ENCODE measurements at regions not wholly inside any gene's neighbourhood (a gene's known extent, or its start where the extent isn't known, plus 50 kb on each side); places are given as distances from the start of the nearest gene placed in this dataset.
"Not testable (repeated sequence)": the region's sequence is repeated elsewhere in the genome, so short reads cannot be mapped to it uniquely, and the experiment has no call there.

- Histone ChIP-seq H3K9me3 (ENCODE audit: low read length) (no peaks in the 10 kb centered on the region), H3K4me1 (ENCODE audit: insufficient read depth, low read length) (no peaks in the 10 kb centered on the region), H2AFZ (ENCODE audit: low read depth, low read length) (no peak overlapping the region), H3K27me3 (ENCODE audit: insufficient read depth, low read length) (no peaks in the 10 kb centered on the region), H3K36me3 (ENCODE audit: insufficient read depth, low read length) (no peaks in the 10 kb centered on the region), H3K4me3 (ENCODE audit: low read length) (no peak overlapping the region)
Observed at GRCh38 chr3:144683065-144683464, 711.4 kb downstream of the DIPK2A start.

GRCh38 chr3:144687862-144688261 is 716.2 kb downstream of the DIPK2A start:
- Histone ChIP-seq H3K4me3 (ENCODE audit: low read length) (no peak overlapping the region), H2AFZ (ENCODE audit: low read depth, low read length) (no peak overlapping the region), H3K27me3 (ENCODE audit: insufficient read depth, low read length) (no peaks in the 10 kb centered on the region), H3K36me3 (ENCODE audit: insufficient read depth, low read length) (no peaks in the 10 kb centered on the region), H3K9me3 (ENCODE audit: low read length) (no peaks in the 10 kb centered on the region), H3K4me1 (ENCODE audit: insufficient read depth, low read length) (no peaks in the 10 kb centered on the region)

- H3K4me1 ChIP-seq (ENCODE audit: insufficient read depth, low read length): no peaks in the 10 kb centered on the region
- H3K27me3 ChIP-seq (ENCODE audit: insufficient read depth, low read length): no peaks in the 10 kb centered on the region
- H2AFZ ChIP-seq (ENCODE audit: low read depth, low read length): no peak overlapping the region
- no peaks in the 10 kb centered on the region for H3K36me3 ChIP-seq (ENCODE audit: insufficient read depth, low read length)
- no peak overlapping the region for H3K4me3 ChIP-seq (ENCODE audit: low read length)
- no peaks in the 10 kb centered on the region for H3K9me3 ChIP-seq (ENCODE audit: low read length)
Observed at GRCh38 chr3:144692488-144692887, 720.9 kb downstream of the DIPK2A start.

- Histone ChIP-seq H3K9me3 (ENCODE audit: low read length) (no peaks in the 10 kb centered on the region), H3K4me1 (ENCODE audit: insufficient read depth, low read length) (peaks cover 14% of the 10 kb centered on the region), H3K27me3 (ENCODE audit: insufficient read depth, low read length) (no peaks in the 10 kb centered on the region), H3K4me3 (ENCODE audit: low read length) (no peak overlapping the region), H3K36me3 (ENCODE audit: insufficient read depth, low read length) (no peaks in the 10 kb centered on the region), H2AFZ (ENCODE audit: low read depth, low read length) (no peak overlapping the region)
Observed at GRCh38 chr3:144708437-144708836, 736.8 kb downstream of the DIPK2A start.

GRCh38 chr3:144737281-144737680 is 765.7 kb downstream of the DIPK2A start:
- Histone ChIP-seq H2AFZ (ENCODE audit: low read depth, low read length) (no peak overlapping the region), H3K9me3 (ENCODE audit: low read length) (no peaks in the 10 kb centered on the region), H3K4me1 (ENCODE audit: insufficient read depth, low read length) (no peaks in the 10 kb centered on the region), H3K4me3 (ENCODE audit: low read length) (no peak overlapping the region), H3K27me3 (ENCODE audit: insufficient read depth, low read length) (no peaks in the 10 kb centered on the region), H3K36me3 (ENCODE audit: insufficient read depth, low read length) (no peaks in the 10 kb centered on the region)

- H3K27me3 ChIP-seq (ENCODE audit: insufficient read depth, low read length): no peaks in the 10 kb centered on the region
- no peaks in the 10 kb centered on the region for H3K36me3 ChIP-seq (ENCODE audit: insufficient read depth, low read length)
- H3K9me3 ChIP-seq (ENCODE audit: low read length): no peaks in the 10 kb centered on the region
- no peak overlapping the region for H2AFZ ChIP-seq (ENCODE audit: low read depth, low read length)
- no peaks in the 10 kb centered on the region for H3K4me1 ChIP-seq (ENCODE audit: insufficient read depth, low read length)
- H3K4me3 ChIP-seq (ENCODE audit: low read length): no peak overlapping the region
Observed at GRCh38 chr3:144743225-144743668, 771.6 kb downstream of the DIPK2A start.

GRCh38 chr3:144744473-144744872 is 772.9 kb downstream of the DIPK2A start:
- Histone ChIP-seq H3K9me3 (ENCODE audit: low read length) (no peaks in the 10 kb centered on the region), H2AFZ (ENCODE audit: low read depth, low read length) (no peak overlapping the region), H3K36me3 (ENCODE audit: insufficient read depth, low read length) (no peaks in the 10 kb centered on the region), H3K27me3 (ENCODE audit: insufficient read depth, low read length) (no peaks in the 10 kb centered on the region), H3K4me1 (ENCODE audit: insufficient read depth, low read length) (no peaks in the 10 kb centered on the region), H3K4me3 (ENCODE audit: low read length) (no peak overlapping the region)

- H3K4me3 ChIP-seq (ENCODE audit: low read length): no peak overlapping the region
Observed at GRCh38 chr3:144746631-144747030, 775.0 kb downstream of the DIPK2A start.

GRCh38 chr3:144749536-144750253 is 778.1 kb downstream of the DIPK2A start:
- H3K27me3 ChIP-seq (ENCODE audit: insufficient read depth, low read length); H3K4me1 ChIP-seq (ENCODE audit: insufficient read depth, low read length); H2AFZ ChIP-seq (ENCODE audit: low read depth, low read length); H3K9me3 ChIP-seq (ENCODE audit: low read length); H3K36me3 ChIP-seq (ENCODE audit: insufficient read depth, low read length); H3K4me3 ChIP-seq (ENCODE audit: low read length): not testable (repeated sequence)

More at GRCh38 chr3:144746631-144747030, 775.0 kb downstream of the DIPK2A start:
- H2AFZ ChIP-seq (ENCODE audit: low read depth, low read length): no peak overlapping the region
- no peaks in the 10 kb centered on the region for H3K4me1 ChIP-seq (ENCODE audit: insufficient read depth, low read length)
- H3K36me3 ChIP-seq (ENCODE audit: insufficient read depth, low read length): no peaks in the 10 kb centered on the region
- no peaks in the 10 kb centered on the region for H3K9me3 ChIP-seq (ENCODE audit: low read length)
- no peaks in the 10 kb centered on the region for H3K27me3 ChIP-seq (ENCODE audit: insufficient read depth, low read length)

GRCh38 chr3:144754076-144754783 is 782.6 kb downstream of the DIPK2A start:
- Histone ChIP-seq H2AFZ (ENCODE audit: low read depth, low read length) (no peak overlapping the region), H3K9me3 (ENCODE audit: low read length) (peaks cover 3% of the 10 kb centered on the region), H3K4me3 (ENCODE audit: low read length) (no peak overlapping the region), H3K27me3 (ENCODE audit: insufficient read depth, low read length) (no peaks in the 10 kb centered on the region), H3K36me3 (ENCODE audit: insufficient read depth, low read length) (no peaks in the 10 kb centered on the region), H3K4me1 (ENCODE audit: insufficient read depth, low read length) (no peaks in the 10 kb centered on the region)

GRCh38 chr3:144756704-144757440 is 785.2 kb downstream of the DIPK2A start:
- no peak overlapping the region for H3K4me3 ChIP-seq (ENCODE audit: low read length)
- H3K36me3 ChIP-seq (ENCODE audit: insufficient read depth, low read length): no peaks in the 10 kb centered on the region
- H3K27me3 ChIP-seq (ENCODE audit: insufficient read depth, low read length): no peaks in the 10 kb centered on the region

GRCh38 chr3:144760831-144761230 is 789.2 kb downstream of the DIPK2A start:
- Histone ChIP-seq H3K4me1 (ENCODE audit: insufficient read depth, low read length) (no peaks in the 10 kb centered on the region), H2AFZ (ENCODE audit: low read depth, low read length) (no peak overlapping the region), H3K9me3 (ENCODE audit: low read length) (peaks cover 3% of the 10 kb centered on the region), H3K4me3 (ENCODE audit: low read length) (no peak overlapping the region), H3K36me3 (ENCODE audit: insufficient read depth, low read length) (no peaks in the 10 kb centered on the region), H3K27me3 (ENCODE audit: insufficient read depth, low read length) (no peaks in the 10 kb centered on the region)

More at GRCh38 chr3:144756704-144757440, 785.2 kb downstream of the DIPK2A start:
- Histone ChIP-seq H3K9me3 (ENCODE audit: low read length) (peaks cover 3% of the 10 kb centered on the region), H3K4me1 (ENCODE audit: insufficient read depth, low read length) (no peaks in the 10 kb centered on the region), H2AFZ (ENCODE audit: low read depth, low read length) (no peak overlapping the region)

- Histone ChIP-seq H3K4me1 (ENCODE audit: insufficient read depth, low read length) (no peaks in the 10 kb centered on the region), H3K27me3 (ENCODE audit: insufficient read depth, low read length) (no peaks in the 10 kb centered on the region), H3K9me3 (ENCODE audit: low read length) (no peaks in the 10 kb centered on the region), H3K4me3 (ENCODE audit: low read length) (no peak overlapping the region), H2AFZ (ENCODE audit: low read depth, low read length) (no peak overlapping the region), H3K36me3 (ENCODE audit: insufficient read depth, low read length) (no peaks in the 10 kb centered on the region)
Observed at GRCh38 chr3:144762091-144762490, 790.5 kb downstream of the DIPK2A start.
